HFF-Myc (cell line): ENCODE measurements at regions not wholly inside any gene's neighbourhood (a gene's known extent, or its start where the extent isn't known, plus 50 kb on each side); places are given as distances from the start of the nearest gene placed in this dataset.

ENCODE experiments used
- DNase-seq: peaks from one replicate; pipeline ENCODE4 v3.0.0-alpha.2; 2011; ENCODE audit warnings: low read depth; ENCODE audit errors: extremely low read depth
- H3K4me3 ChIP-seq: replicated peaks from 2 replicates; pipeline ENCODE4 v1.5.1; 2011; ENCODE audit warnings: low read depth, mild to moderate bottlenecking, control low read depth, low read length
- TF ChIP-seq, protein P1 (sequence below): IDR thresholded peaks from 2 replicates; pipeline ENCODE4 v1.5.1; 2012; ENCODE audit warnings: mild to moderate bottlenecking, low read depth, low read length, control low read depth; ENCODE audit errors: missing control alignments

DNA sequence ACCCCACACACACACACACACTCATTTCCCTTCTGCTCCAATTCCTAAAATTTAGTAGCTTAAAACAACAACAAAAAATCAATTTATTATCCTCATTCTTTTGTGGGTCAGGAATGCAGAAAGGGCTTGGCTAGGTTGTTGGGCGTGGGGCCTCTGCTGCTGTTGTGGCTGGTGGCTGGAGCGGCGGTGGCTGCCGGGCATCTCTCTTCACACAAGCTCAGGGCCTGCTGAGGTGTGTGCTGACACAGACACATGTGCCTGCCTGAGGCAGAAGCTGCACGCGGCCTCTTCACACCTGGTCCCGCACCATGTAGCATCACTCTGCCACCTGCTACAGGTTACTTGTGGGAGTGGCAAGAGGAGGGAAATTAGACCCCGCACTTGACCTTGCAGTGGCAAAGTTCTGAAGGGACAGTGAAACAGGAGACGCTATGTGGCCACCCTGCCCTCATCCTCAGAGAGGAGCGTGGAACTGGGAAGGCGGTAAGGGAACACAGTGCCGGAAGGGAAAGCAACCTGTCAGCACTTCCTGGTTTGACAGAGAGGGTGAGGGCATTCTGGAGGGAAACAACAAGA lies 64.0 kb upstream of the PRR20G start:
- no peak for DNase-seq
- no peak overlapping the region for H3K4me3 ChIP-seq
- TF ChIP-seq, protein P1, sequence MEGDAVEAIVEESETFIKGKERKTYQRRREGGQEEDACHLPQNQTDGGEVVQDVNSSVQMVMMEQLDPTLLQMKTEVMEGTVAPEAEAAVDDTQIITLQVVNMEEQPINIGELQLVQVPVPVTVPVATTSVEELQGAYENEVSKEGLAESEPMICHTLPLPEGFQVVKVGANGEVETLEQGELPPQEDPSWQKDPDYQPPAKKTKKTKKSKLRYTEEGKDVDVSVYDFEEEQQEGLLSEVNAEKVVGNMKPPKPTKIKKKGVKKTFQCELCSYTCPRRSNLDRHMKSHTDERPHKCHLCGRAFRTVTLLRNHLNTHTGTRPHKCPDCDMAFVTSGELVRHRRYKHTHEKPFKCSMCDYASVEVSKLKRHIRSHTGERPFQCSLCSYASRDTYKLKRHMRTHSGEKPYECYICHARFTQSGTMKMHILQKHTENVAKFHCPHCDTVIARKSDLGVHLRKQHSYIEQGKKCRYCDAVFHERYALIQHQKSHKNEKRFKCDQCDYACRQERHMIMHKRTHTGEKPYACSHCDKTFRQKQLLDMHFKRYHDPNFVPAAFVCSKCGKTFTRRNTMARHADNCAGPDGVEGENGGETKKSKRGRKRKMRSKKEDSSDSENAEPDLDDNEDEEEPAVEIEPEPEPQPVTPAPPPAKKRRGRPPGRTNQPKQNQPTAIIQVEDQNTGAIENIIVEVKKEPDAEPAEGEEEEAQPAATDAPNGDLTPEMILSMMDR, result no peak

DNA sequence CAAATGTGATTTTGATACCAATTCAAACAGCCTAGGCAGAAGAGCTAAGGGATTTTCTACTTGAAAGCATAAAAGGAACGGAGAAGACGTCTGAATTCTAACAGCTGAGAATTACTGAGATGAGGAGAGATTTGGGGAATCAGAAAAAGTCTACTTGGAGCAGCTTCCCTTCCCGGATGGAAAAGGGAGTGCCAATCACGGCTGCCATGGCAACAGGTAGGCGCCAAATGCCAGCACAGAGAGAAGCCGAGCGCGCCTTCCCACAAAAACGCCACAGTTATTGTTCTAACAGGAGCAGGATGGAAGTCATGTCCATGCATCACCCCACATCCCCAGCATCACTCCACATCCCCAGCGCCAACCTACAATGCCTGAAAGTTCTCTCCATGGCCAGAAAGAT lies 63.5 kb upstream of the PRR20G start:
- TF ChIP-seq, protein P1, result no peak
- no peak for DNase-seq
- no peak overlapping the region for H3K4me3 ChIP-seq

- TF ChIP-seq, protein P1, result no peak
- DNase-seq, result no peak
- H3K4me3 ChIP-seq, result no peak overlapping the region
Observed at GRCh38 chr3:127350172-127351050, 62.6 kb upstream of the PRR20G start.

DNA sequence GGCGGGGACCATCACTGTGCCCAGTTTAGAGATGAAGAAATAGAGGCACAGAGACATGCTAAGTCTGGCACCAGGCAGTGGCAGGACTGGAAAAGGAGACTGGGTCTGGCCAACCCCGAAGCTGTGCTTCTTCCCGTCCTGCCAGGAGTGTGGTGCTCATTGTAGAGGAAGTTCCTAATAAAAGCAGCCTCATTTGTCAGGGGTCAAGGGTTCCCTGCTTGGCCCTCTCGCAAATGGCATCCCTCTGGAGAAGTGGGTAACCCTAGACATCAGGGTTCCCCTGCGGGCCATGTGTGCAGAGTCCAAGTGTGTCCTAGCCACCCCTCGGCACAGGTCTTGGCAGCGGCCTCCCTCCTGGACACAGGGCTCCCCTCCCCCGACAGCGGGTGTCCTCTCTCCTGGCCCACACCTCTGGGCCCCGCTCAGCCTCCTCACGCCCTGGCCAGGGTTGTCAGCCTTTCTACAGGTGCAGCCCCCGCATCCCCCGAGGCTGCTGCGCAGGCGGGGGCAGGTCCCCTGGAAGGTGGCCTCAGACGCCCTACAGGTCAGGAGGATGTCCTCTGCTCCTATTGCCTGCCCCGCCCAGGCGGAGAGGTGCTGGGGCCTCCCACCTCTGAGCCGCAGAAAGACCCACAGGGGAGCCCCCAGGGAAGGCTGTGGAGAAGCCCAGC lies 61.8 kb upstream of the PRR20G start:
- H3K4me3 ChIP-seq, result no peak overlapping the region
- TF ChIP-seq, protein P1, result no peak
- no peak for DNase-seq

GRCh38 chr3:127342735-127343134 lies 54.9 kb upstream of the PRR20G start:
- DNase-seq, result no peak
- H3K4me3 ChIP-seq, result no peak overlapping the region
- TF ChIP-seq, protein P1, result no peak

DNA sequence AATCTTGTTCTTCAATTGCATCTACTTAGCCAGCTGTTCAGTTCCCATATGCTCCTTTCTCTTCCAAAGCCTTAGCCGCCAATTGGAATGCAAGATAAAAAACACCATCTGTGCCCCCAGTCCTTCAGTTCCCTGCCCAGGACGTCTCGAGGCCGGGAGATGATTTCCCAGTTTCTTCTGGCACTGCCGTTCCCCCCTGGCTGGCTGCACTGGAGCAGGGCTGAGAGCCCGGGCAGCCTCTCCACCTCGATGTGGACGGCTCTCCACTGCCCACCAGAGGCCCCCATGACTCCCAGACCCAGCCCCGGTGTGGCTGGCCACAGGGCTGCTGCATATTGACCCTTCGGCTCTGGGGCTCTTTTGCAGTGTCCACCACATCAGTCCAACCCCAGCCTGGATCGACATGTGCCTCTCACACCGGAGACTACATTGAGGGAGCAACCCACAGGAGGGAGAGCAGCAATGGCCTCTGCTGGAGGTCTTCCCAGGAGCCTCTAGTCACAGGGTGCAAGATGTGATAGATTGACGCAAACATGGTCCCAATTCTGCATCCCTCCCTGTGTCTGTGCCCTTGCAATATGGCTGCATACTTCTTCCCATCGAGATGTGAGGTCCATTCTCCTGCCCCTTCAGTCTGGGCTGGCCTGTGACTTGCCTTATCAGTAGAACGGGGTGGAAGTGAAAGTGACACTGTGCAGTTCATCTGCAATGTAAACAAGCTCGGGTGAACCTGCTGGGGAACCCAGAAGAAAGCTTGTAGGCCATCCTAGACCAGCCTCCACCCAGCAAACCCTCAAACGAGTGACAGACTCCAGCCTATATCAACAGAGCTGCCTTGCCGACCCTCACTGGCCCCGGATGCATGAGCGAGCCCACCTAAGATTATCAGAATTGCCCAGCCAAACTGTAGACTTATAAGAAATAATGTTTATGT lies 52.3 kb upstream of the PRR20G start:
- no peak for DNase-seq
- TF ChIP-seq, protein P1, result no peak
- no peak overlapping the region for H3K4me3 ChIP-seq
